ENCODE measurements at regions not wholly inside any gene's neighbourhood (a gene's known extent, or its start where the extent isn't known, plus 50 kb on each side); places are given as distances from the start of the nearest gene placed in this dataset.

DNA sequence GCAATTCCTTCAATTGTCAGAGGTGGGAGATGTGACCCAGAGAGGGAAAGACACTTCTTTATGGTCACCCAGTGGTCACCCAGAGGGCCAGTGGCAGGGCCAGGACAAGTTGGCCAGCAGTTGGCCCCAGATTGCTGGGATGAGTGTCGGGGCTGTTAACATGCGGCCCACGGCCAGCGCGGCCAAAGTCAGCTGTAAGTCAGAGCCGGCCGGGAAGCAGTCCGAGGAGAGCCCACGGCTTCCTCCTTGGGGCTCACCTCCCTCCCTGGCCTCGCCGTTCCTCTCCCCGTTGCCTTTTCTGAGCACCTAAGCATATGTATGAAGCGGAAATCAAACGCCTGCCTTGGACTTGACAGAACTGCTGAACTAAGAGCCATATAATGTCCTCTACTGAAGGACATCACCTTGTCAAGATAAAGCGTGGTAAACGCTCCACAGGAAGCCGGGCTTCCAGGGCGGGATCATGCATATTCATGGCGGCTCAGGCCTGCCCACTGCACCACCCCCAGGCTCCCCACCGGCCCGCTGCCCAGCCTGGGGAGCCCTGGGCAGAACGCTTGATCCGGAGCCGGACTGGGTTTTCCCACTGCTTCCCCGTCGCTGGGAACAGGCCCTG lies 245.4 kb upstream of the POU3F1 start:
- DNase-seq (ENCODE audit: low read depth in 2 of 2): no peak

DNA sequence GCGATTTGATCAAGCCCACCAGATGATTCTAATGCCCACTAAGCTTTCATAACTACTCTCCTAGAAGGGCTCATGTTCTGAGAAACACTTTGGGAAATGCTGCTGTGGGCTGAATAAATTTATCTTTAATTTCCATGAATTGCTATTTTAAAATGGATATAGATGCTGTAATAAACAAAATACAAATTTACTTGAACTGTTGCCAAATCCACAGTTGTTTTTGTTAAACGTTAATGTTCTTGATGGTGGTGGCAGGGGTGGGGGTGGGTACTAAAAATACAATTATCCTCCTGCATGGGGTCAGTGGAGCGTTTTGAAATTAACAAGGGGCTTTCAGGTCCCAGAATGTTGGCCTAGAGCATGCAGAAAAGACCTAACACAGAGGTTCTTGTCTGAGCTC lies 244.7 kb upstream of the POU3F1 start:
- no peak for DNase-seq (ENCODE audit: low read depth in 2 of 2)

- no peak for DNase-seq (ENCODE audit: low read depth in 2 of 2)
Measured at GRCh38 chr1:38289034-38289433, 242.4 kb upstream of the POU3F1 start.

DNA sequence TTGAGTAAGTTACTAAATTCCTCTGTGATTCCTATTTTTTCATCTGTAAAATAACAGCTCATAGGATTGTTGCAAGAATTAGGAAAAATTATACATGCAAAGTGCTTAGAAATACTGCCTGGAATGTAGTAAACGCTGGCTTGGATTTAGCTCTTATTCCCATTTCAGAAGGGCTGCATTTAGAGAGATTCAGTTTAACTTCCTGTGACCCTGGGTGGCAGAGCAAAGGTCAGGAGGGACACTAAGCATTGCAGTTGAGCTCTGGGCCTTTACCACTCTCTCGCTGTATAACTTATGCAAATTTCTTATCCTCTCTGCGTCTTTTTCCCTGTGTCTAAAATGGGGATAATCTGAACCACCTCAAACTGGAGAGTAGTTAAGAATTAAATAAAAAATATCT lies 241.0 kb upstream of the POU3F1 start:
- no peak for DNase-seq (ENCODE audit: low read depth in 2 of 2)

DNA sequence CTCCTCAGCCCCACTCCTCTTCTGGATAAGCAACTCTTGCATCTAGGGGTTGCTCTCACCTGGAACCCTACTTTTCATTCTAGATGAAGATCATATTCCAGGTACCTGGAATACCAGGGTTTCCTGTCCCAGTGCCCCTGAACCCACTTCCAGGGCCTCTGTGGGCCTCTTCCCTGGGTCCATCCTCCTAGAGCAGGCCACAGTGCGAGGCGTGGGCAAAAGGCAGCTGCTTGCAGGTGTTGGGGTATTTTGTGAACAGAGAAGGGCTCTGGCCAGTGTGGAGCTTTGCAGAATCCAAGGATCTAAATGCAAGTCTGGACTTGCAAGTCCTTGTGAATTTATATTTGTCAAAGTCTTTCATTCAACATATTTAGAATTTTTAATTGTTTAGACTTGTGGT lies 240.4 kb upstream of the POU3F1 start:
- no peak for DNase-seq (ENCODE audit: low read depth in 2 of 2)

DNA sequence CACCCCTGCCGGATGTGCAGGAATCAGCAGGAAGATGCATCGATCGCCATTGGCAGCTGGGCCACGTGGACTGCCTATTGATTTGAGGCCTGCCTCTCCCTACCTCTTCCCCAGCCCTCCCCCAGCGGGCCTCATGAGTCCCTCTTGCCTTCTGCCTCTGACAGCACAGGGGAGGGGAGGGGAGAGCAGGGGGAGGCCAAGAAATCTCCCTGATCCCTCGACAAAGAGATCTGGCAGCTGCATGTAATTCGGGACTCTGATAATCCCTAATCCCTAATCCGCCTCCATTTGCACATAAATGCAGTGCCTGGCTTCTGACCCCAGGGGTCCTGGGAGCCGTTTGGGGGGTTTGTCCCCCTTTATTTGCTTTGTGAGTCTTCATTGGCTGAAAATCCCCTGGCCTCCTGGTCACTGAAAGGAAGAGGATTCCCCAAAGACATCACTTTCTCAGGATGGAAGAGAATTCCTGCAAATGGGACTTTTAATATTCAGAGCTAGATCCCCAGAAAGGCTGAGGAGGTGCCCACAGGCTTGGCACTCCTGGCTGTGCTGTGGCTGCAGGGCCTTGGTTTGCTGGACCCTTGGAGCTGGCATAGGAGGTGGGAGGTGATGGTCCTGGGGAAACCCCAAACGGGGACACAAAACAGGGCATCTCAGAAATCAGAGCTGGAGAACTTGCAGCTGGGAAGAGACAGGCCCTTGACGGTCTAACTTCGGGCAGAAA lies 239.4 kb upstream of the POU3F1 start:
- no peak for DNase-seq (ENCODE audit: low read depth in 2 of 2)

GRCh38 chr1:38284953-38285352 lies 238.4 kb upstream of the POU3F1 start:
- DNase-seq (ENCODE audit: low read depth in 2 of 2): no peak

DNA sequence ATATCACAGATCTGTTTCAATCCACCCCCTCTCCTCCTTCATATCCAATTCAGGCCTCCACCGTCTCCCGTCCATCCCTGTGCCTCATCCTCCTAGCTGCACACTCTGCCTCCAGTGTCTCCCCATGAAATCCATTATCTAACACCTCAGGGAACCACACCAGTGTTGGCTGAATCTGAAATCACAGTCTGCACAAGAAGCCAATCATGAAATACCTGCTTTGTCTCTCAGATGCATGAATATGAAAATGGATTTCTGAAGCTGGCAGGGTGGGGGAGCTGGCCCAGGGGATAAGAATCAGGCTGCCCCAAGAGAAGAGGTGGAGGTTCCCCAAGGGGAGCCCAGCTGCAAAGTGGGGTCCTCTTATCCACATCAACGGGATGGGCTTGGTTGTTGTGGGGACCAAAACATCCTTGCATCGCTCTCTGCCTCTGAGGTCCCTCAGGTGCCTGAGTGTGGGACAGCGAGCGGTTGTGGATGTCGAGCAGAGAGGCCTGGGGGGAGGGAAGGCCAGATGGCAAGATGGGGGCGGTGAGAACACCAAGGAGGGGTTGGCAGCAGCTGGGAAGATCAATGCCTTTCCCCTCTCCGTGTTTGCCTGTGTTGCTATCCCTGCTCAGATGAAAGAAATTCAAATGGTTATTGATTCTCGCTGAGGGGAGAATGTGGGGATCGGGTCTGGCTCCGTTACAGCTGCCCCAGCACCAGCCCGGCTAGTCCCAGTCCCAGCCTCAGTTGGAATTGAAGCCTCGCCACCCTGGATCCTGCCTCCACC lies 237.3 kb upstream of the POU3F1 start:
- no peak for DNase-seq (ENCODE audit: low read depth in 2 of 2)

GRCh38 chr1:38279148-38279547 lies 232.6 kb upstream of the POU3F1 start:
- no peak for DNase-seq (ENCODE audit: low read depth in 2 of 2)

DNA sequence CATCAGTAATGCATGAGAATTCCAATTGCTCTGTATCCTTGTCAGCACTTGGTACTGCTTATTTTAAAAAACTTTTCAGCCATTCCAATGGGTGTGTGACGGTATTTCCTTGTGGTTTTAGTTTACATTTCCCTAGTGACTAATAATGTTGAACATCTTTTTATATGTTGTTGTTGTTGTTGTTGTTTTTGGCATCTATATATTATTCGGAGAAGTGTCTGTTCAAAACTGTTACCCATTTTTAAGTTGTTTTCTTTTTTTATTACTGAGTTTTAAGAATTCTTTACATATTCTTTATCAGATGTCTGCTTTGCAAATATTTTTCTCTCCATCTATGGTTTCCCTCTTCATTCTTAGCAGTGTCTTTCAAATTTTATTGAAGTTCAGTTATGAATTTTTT lies 231.1 kb upstream of the POU3F1 start:
- DNase-seq (ENCODE audit: low read depth in 2 of 2): no peak

DNA sequence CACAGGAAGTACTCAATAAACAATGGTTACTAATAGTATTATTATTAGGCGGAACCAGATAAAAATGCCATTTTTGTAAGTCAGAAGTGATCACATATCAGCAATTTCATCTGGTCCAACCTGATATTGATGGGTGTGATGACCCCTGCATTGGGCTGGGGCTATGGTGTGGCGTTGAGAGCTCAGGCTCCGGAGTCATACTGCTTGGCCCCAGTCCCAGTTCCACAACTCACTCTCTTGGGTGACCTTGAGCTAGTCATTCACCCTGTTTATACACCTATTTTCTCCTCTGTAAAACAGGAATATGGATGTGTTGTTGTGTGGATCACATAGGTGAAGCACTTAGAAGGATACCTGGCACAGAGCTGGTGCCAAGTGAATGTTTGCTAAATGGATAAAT lies 229.4 kb upstream of the POU3F1 start:
- DNase-seq (ENCODE audit: low read depth in 2 of 2): no peak

DNA sequence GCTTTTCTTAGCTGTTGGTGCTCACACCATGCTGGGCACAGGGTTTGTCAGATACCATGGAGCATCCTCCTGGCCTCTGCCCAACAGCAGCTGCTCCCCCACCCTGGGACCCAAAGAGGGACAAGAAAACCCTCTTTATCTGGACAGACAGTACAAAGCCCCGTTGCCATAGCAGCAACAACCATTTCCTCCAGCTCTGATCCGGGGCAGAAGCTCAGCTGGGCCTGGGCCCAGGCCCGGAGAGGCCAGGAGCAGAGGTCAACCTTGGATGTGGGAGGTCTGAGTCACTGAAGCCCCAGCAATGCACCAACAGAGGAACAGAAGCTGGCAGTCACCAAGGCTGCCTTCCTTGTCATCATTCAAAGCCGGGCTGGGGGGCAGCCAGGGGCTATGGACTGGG lies 228.4 kb upstream of the POU3F1 start:
- DNase-seq (ENCODE audit: low read depth in 2 of 2): no peak

- DNase-seq (ENCODE audit: low read depth in 2 of 2): no peak
Measured at GRCh38 chr1:38273196-38273804, 226.7 kb upstream of the POU3F1 start.

GRCh38 chr1:38272515-38272914 lies 225.9 kb upstream of the POU3F1 start:
- no peak for DNase-seq (ENCODE audit: low read depth in 2 of 2)

DNA sequence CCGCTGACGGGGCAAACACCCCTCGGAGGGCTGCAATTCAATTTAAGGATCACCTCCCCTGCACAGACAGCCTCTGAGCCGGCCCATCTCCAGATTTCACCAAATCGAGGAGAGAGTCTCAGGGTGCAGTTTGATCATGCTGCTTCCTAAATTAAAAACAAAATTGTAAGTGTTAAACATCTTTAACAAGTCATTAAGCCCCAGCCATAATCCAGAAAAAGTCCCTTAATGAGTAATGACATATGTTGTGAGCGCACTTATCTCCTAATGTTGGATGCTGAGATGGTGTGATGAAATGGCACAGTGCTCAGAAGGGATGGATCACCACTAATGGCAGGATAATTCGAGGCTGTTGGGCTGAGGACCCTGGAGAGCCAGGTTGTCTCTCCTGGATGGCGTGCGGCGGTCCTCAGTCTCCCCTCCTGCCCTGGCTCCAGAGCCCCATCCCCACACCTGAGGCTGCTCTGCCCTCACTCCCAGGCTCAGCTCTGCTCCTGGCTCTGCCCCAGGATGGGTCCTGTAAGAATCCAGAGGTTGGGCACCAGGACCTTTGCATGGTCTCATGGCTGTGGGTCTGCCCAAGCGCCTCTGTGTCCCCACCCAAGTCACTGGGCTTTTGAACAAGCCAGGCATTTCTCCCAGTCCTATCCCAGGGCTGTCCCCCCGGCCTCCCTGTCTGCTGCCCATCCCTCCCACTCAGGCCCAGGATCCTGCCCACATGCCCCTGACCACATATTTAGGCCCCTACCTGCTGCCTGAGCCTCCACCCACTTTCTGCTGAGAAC lies 224.4 kb upstream of the POU3F1 start:
- DNase-seq (ENCODE audit: low read depth in 2 of 2): no peak

DNA sequence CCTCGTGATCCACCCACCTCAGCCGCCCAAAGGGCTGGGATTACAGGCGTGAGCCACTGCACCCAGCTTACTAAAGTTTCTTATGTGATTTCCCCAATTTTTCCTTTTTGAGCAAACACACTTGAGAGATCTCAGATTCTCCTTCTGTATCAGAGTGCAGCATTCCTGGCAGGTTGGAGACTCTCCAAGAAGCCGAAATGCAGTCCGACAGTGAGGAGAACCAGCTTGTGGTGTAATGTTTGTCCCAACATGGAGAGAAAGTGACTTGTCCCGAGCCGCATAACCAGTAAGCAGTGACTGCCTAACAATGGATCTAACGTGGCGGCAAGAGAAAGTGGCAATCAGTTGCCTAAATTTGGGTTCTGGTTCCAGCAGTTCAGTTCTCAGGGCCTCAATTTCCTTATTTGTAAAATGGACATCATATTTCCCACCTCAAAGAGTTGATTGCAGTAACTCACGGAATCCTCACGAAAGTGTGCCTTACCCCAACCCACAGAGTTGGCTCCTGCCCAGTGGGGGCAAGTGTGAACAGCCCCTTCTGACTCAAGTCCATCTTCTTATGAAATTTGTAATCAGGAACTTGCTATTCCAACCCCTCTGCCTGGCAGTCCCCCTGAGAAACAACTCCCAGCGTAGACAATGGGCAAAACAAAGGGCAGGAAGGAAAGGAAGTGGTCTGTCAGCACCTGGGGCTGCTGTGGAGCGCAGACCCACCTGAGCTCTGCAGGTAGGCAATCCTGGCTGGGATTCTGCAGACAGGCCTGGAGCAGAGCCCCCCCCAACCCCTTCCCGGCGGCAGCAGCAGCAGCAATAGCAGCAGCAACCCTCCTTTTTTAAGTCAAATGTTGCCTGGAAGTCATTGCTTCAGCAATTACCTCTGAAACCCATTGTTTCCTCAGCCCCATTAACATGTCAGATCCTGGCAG lies 223.6 kb upstream of the POU3F1 start:
- DNase-seq (ENCODE audit: low read depth in 2 of 2): no peak

DNA sequence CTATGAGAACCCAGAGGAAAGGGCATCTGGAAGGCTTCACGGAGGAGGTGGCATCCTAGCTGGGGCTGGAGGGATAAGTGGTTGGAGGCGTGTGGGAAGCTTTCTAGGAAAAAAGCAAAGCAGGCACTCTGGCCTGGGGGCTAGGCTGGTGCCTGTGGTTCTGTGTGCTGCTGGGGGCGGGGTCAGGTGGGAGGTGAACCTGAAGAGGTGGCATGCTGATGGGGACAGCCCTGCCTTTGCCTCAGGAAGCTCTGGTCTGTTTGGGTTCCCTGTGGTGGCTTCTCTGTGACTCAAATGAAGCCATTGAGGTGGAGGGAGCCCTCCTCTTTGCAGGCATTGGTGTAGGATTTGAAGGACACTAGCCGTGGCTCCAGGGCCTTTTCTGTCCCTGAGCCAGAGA lies 221.6 kb upstream of the POU3F1 start:
- no peak for DNase-seq (ENCODE audit: low read depth in 2 of 2)

GRCh38 chr1:38267037-38268036 lies 220.7 kb upstream of the POU3F1 start:
- DNase-seq (ENCODE audit: low read depth in 2 of 2): no peak

DNA sequence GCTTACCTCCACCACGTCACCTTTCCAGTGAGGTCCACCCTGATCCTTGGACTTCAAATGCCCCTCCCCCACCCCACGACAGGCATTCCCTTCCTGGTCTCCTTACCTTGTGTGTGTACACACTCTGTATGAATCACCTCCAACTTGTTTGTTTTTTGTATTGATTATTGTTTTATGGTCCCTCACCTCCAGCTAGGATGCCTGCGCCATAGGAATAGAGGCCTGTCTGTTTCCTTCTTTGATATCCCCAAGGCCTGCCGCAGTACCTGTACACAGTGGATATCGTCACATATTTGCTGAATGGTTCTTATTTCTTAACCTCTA lies 219.6 kb upstream of the POU3F1 start:
- no peak for DNase-seq (ENCODE audit: low read depth in 2 of 2)
